C4-2B (cell line): ENCODE measurements at regions not wholly inside any gene's neighbourhood (a gene's known extent, or its start where the extent isn't known, plus 50 kb on each side); places are given as distances from the start of the nearest gene placed in this dataset.

ENCODE experiments used
- H3K27ac ChIP-seq: fragments of 450-650 bp; 2 replicates; pipeline ENCODE4 v1.5.1; 2017
- ZFX ChIP-seq: fragments of 450-650 bp; IDR thresholded peaks from 2 replicates; pipeline ENCODE4 v1.6.1; 2017
- TF ChIP-seq, protein P1 (sequence below): fragments of 450-650 bp; conservative IDR thresholded peaks from 2 replicates; pipeline ENCODE4 v1.5.1; 2017; ENCODE audit warnings: mild to moderate bottlenecking

DNA sequence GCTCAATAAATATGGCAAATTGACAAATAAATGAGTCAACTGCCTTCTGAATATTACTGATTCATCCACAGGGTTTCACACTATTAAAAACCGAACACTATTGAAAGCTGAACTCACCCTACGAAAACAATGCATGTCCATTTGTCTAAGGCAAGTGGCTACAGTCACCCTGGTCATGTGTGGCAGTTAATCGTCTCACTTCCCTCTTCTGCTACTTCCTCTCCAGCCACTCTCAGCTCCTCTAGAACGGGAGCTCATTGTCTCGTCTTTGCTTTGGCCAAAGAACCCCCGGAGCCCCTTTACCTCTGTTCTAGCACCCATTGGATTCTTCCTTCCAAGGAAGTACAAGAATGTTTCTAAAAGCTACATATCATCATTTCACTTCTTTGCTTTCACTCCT is 74.4 kb upstream of the ZNF599 start:
- H3K27ac ChIP-seq = no peak overlapping the region
- TF ChIP-seq ZFX = no peak
- TF ChIP-seq, protein P1, sequence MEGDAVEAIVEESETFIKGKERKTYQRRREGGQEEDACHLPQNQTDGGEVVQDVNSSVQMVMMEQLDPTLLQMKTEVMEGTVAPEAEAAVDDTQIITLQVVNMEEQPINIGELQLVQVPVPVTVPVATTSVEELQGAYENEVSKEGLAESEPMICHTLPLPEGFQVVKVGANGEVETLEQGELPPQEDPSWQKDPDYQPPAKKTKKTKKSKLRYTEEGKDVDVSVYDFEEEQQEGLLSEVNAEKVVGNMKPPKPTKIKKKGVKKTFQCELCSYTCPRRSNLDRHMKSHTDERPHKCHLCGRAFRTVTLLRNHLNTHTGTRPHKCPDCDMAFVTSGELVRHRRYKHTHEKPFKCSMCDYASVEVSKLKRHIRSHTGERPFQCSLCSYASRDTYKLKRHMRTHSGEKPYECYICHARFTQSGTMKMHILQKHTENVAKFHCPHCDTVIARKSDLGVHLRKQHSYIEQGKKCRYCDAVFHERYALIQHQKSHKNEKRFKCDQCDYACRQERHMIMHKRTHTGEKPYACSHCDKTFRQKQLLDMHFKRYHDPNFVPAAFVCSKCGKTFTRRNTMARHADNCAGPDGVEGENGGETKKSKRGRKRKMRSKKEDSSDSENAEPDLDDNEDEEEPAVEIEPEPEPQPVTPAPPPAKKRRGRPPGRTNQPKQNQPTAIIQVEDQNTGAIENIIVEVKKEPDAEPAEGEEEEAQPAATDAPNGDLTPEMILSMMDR = no peak

DNA sequence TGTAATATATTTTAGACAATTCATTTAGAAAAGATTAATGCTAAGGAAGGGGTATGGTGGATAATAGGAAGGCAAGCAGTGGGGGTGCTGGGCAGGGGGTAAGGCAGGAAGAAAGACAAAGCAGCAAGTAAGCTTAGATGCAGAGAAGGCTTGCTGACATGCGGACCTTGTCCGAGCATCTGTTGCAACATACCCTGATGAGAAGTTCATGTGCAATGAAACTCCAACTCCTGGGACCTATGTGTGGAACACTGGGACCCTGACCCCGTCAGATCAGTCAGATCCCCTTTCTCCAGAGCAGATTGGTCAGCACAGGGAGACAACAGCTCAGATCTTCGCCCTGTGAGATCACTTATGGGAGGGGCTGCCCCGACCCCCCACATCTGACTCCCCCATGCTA is 71.3 kb upstream of the ZNF599 start:
- no peak for TF ChIP-seq ZFX
- TF ChIP-seq, protein P1 = no peak

DNA sequence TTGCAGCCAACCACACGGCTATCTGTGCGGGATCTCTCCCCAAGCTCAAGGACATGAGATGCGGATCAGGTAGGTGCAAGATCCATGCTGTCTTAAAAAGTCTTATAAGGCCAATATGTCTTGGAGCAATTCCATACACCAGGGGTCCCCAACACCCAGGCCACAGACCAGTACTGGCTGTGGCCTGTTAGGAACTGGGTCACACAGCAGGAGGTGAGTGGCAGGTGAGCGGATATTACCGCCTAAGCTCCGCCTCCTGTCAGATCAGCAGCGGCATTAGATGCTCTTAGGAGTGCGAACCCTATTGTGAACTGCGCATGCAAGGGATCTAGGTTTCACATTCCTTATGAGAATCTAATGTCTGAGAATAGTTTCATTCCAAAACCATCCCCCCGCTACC is 68.8 kb upstream of the ZNF599 start:
- no peak for TF ChIP-seq ZFX
- TF ChIP-seq, protein P1 = no peak
- H3K27ac ChIP-seq = no peak overlapping the region

More for the DNA sequence above, 71.3 kb upstream of the ZNF599 start:
- no peak overlapping the region for H3K27ac ChIP-seq

DNA sequence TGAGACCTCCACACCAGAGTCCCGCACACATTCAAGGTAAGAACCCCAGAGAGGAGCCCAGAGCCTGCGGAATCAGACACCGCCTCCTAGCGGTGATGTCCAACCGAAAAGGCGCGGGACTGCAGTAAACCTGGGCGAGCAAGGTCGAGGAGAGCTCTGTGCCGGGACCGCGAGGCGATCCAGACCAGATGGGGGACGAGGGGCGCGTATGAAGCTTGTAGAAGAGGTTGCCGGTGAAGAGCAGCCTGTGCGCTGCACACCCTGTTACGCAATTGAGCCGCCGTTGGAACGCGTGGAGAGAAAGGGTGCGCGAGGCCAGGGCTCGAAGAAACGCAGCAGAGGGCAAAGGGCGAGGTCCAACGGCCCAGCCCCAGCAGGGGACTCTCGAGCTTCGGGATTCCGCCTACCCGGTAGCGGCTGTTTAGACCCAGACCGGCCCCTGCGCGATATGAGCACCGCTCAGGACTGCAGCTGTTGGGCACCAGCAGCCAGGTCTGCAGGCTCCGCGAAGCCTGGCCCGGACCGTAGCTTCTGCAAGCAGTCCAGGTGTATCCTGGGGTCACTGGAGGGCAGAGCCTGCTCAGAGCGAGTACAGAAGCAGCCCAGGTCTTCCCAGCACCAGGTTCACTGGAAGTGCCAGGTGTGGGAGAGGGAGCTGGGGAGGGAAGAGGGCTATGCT is 65.9 kb upstream of the ZNF599 start:
- peak overlapping the region; percentile 86 for H3K27ac ChIP-seq
- TF ChIP-seq ZFX = no peak
- TF ChIP-seq, protein P1 = no peak

DNA sequence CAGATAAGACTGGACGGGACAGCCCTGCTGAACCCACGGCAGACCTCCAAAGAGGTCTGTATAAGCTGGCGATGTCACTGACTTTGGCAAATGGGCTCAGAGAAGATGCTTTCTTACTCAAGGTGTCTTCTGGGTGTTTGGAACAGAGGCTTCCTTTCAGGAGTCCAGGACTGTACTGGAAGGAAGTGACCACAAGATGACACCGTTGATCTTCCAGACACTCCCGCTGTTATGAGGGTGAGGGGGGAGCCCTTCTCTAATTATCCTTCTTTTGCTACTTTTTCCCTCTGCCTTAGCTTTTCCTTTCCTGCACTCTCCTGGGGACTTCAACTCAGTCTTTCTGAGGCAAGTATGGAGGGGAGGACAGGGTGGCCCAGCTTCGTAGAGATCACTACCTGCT is 65.2 kb upstream of the ZNF599 start:
- TF ChIP-seq ZFX = no peak
- TF ChIP-seq, protein P1 = peak; percentile 52
- peak overlapping the region; percentile 86 for H3K27ac ChIP-seq

DNA sequence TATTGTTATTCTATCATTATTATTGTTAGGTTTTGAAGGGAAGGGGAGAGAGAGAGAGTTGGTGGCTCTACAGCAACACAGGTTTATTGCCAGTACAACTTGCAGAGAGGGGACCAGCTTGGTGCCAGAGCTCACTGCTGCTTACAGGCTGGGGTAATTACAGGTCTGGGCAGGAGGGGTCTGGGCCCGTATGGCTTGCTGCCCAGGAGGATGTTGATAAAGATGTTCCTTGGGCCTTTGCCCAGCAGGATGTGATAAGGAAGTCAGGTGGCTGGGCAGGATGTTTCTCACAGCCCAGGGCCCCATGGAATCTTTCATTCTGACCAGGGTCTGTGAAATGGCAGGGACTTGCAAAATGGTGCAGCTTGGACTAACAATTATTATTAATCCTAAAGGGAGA is 64.2 kb upstream of the ZNF599 start:
- TF ChIP-seq ZFX = no peak
- TF ChIP-seq, protein P1 = no peak
- H3K27ac ChIP-seq = peak overlapping the region; percentile 86

DNA sequence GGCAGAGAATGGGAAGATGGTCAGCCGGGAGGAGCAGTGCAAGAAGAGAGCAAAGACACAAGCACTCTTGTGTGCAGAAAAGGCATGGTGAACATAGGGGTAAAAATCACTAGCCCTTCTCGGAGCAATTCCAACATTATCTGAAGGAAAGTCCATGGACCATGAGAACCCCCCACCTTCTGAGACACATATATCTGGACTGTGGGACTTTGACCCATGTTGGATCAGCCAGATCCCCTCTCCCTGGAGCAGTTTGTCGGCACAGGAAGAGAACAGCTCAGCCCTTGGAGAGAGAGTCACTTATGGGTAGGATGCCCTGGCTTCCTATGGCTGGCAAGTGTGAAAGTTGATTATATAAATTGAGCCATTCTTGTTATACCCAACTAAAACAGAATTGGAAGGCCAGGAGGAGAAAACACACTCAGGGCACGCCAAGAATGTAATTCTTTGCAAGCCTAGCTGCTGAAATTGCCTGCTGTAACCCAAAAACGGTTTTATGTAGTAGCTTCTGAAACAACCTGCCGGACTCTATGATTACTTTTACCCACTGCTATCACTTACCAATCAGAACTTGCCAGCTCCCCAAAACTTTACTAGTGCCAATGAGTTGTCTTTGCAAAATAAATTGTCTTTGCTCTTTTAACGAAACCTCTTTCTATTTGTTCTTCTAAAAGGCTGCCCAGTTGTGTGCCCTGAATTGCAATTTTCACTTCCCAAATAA is 62.8 kb upstream of the ZNF599 start:
- TF ChIP-seq ZFX = no peak
- TF ChIP-seq, protein P1 = no peak

More for the DNA sequence above, 62.8 kb upstream of the ZNF599 start:
- no peak overlapping the region; the same call in 1 of the 2 replicates for H3K27ac ChIP-seq
